SK-N-SH treated with all-trans-retinoic acid at 6 μM for 48 hours (cell line): ENCODE measurements at regions not wholly inside any gene's neighbourhood (a gene's known extent, or its start where the extent isn't known, plus 50 kb on each side); places are given as distances from the start of the nearest gene placed in this dataset.

ENCODE experiments used
- ARNTL ChIP-seq: fragments of 450-650 bp; formaldehyde crosslinking; IDR thresholded peaks from 2 replicates; pipeline ENCODE4 v1.5.0; 2020; ENCODE audit warnings: low read depth, mild to moderate bottlenecking, moderate library complexity, borderline replicate concordance
- ESRRG ChIP-seq: fragments of 250-450 bp; sonication (Bioruptor Pico); IDR thresholded peaks from 2 replicates; pipeline ENCODE4 v1.6.1; 2021; ENCODE audit warnings: mild to moderate bottlenecking
- GLIS3 ChIP-seq: fragments of 250-450 bp; sonication (Bioruptor Pico); IDR thresholded peaks from 2 replicates; pipeline ENCODE4 v1.5.0; 2020; ENCODE audit warnings: mild to moderate bottlenecking, moderate library complexity
- ISL1 ChIP-seq: fragments of 250-450 bp; sonication (Bioruptor Pico); IDR thresholded peaks from 2 replicates; pipeline ENCODE4 v2.1.2; 2022; ENCODE audit warnings: mild to moderate bottlenecking, moderate library complexity
- ZC3H10 ChIP-seq: fragments of 250-450 bp; sonication (Bioruptor Pico); IDR thresholded peaks from 2 replicates; pipeline ENCODE4 v1.5.1; 2021; ENCODE audit warnings: mild to moderate bottlenecking, moderate library complexity
- ZFP3 ChIP-seq: fragments of 250-450 bp; sonication (Bioruptor Pico); IDR thresholded peaks from 2 replicates; pipeline ENCODE4 v1.5.0; 2020; ENCODE audit warnings: mild to moderate bottlenecking, moderate library complexity
- ZFP30 ChIP-seq: fragments of 450-650 bp; formaldehyde crosslinking; IDR thresholded peaks from 2 replicates; pipeline ENCODE4 v1.5.0; 2022; ENCODE audit warnings: mild to moderate bottlenecking, moderate library complexity
- ZNF70 ChIP-seq: fragments of 450-650 bp; formaldehyde crosslinking; IDR thresholded peaks from 2 replicates; pipeline ENCODE4 v1.5.0; 2020; ENCODE audit warnings: mild to moderate bottlenecking, moderate library complexity
- TF ChIP-seq, protein P1 (sequence below): fragments of 250-450 bp; sonication (Bioruptor Pico); IDR thresholded peaks from 2 replicates; pipeline ENCODE4 v1.5.1; 2021; ENCODE audit warnings: mild to moderate bottlenecking, moderate library complexity
- TF ChIP-seq, protein P2 (sequence below): fragments of 250-450 bp; sonication (Bioruptor Pico); IDR thresholded peaks from 2 replicates; pipeline ENCODE4 v1.5.0; 2020; ENCODE audit warnings: mild to moderate bottlenecking, moderate library complexity
- TF ChIP-seq, protein P3 (sequence below): fragments of 250-450 bp; sonication (Bioruptor Pico); IDR thresholded peaks from 2 replicates; pipeline ENCODE4 v1.5.1; 2020; ENCODE audit warnings: low read depth, mild to moderate bottlenecking, moderate library complexity
- TF ChIP-seq, protein P4 (sequence below): fragments of 250-450 bp; sonication (Bioruptor Pico); IDR thresholded peaks from 2 replicates; pipeline ENCODE4 v1.8.0; 2020; ENCODE audit warnings: mild to moderate bottlenecking, moderate library complexity, borderline replicate concordance

DNA sequence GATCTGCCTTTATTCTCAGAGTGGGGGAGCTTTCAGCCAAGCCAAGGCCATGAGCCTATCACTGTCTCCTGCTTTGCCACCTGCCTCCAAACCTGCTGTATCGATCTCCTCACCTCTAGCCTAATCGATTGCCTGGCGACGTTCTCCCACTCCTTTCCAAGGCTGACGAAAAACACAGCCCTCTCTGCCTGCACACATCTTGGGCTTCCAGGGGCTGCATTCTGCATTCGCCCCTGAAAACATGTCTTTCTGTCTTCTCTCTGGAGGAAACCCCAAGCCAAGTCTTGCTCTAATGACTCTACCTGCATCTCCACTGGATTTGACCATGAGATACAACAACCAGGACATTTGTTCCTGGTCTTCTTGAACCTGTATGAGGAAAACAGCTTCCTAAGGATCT lies 540.7 kb downstream of the BCL11B start:
- TF ChIP-seq ESRRG (CRISPR knock-in tag) (no peak), ISL1 (CRISPR knock-in tag) (no peak), GLIS3 (CRISPR knock-in tag) (no peak), ZFP30 (CRISPR knock-in tag) (no peak), ARNTL (CRISPR knock-in tag) (no peak), ZFP3 (no peak), ZNF70 (no peak), ZC3H10 (no peak)
- TF ChIP-seq, protein P1, sequence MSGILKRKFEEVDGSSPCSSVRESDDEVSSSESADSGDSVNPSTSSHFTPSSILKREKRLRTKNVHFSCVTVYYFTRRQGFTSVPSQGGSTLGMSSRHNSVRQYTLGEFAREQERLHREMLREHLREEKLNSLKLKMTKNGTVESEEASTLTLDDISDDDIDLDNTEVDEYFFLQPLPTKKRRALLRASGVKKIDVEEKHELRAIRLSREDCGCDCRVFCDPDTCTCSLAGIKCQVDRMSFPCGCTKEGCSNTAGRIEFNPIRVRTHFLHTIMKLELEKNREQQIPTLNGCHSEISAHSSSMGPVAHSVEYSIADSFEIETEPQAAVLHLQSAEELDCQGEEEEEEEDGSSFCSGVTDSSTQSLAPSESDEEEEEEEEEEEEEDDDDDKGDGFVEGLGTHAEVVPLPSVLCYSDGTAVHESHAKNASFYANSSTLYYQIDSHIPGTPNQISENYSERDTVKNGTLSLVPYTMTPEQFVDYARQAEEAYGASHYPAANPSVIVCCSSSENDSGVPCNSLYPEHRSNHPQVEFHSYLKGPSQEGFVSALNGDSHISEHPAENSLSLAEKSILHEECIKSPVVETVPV (CRISPR knock-in tag), result no peak
- TF ChIP-seq, protein P2, sequence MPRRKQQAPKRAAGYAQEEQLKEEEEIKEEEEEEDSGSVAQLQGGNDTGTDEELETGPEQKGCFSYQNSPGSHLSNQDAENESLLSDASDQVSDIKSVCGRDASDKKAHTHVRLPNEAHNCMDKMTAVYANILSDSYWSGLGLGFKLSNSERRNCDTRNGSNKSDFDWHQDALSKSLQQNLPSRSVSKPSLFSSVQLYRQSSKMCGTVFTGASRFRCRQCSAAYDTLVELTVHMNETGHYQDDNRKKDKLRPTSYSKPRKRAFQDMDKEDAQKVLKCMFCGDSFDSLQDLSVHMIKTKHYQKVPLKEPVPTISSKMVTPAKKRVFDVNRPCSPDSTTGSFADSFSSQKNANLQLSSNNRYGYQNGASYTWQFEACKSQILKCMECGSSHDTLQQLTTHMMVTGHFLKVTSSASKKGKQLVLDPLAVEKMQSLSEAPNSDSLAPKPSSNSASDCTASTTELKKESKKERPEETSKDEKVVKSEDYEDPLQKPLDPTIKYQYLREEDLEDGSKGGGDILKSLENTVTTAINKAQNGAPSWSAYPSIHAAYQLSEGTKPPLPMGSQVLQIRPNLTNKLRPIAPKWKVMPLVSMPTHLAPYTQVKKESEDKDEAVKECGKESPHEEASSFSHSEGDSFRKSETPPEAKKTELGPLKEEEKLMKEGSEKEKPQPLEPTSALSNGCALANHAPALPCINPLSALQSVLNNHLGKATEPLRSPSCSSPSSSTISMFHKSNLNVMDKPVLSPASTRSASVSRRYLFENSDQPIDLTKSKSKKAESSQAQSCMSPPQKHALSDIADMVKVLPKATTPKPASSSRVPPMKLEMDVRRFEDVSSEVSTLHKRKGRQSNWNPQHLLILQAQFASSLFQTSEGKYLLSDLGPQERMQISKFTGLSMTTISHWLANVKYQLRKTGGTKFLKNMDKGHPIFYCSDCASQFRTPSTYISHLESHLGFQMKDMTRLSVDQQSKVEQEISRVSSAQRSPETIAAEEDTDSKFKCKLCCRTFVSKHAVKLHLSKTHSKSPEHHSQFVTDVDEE (CRISPR knock-in tag), result no peak
- TF ChIP-seq, protein P3, sequence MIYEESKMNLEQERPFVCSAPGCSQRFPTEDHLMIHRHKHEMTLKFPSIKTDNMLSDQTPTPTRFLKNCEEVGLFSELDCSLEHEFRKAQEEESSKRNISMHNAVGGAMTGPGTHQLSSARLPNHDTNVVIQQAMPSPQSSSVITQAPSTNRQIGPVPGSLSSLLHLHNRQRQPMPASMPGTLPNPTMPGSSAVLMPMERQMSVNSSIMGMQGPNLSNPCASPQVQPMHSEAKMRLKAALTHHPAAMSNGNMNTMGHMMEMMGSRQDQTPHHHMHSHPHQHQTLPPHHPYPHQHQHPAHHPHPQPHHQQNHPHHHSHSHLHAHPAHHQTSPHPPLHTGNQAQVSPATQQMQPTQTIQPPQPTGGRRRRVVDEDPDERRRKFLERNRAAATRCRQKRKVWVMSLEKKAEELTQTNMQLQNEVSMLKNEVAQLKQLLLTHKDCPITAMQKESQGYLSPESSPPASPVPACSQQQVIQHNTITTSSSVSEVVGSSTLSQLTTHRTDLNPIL (CRISPR knock-in tag), result no peak
- TF ChIP-seq, protein P4, sequence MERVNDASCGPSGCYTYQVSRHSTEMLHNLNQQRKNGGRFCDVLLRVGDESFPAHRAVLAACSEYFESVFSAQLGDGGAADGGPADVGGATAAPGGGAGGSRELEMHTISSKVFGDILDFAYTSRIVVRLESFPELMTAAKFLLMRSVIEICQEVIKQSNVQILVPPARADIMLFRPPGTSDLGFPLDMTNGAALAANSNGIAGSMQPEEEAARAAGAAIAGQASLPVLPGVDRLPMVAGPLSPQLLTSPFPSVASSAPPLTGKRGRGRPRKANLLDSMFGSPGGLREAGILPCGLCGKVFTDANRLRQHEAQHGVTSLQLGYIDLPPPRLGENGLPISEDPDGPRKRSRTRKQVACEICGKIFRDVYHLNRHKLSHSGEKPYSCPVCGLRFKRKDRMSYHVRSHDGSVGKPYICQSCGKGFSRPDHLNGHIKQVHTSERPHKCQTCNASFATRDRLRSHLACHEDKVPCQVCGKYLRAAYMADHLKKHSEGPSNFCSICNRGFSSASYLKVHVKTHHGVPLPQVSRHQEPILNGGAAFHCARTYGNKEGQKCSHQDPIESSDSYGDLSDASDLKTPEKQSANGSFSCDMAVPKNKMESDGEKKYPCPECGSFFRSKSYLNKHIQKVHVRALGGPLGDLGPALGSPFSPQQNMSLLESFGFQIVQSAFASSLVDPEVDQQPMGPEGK (CRISPR knock-in tag), result no peak
